ENCODE measurements at regions not wholly inside any gene's neighbourhood (a gene's known extent, or its start where the extent isn't known, plus 50 kb on each side); places are given as distances from the start of the nearest gene placed in this dataset.

DNA sequence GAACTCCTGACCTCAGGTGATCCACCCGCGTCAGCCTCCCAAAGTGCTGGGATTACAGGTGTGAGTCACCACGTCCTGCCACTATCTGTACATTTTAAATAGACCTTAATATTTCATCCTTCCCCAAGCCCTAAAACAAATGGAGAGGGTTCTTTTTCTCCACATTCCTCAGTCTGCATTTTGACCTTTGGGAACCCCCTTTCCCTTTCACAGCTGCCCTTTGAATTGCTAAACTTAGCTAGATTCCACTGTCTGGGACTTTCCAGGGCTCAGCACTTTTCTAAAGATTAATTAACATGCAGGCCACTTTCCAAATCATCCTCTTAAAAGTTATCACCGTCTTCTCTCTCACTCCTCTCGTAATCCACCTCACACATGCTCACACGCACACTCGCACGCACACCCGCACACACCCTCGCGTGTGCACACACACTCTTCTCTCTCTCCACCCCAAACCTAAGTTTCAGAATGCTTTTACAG is 124.2 kb downstream of the TMCO5A start:
- DNase-seq (ENCODE audit: low spot score in 2 of 2): no peak
- ATAC-seq (ENCODE audit: low read depth): no peak
- Mint-ChIP-seq H3K9me3 (no peaks in the 10 kb centered on the region), H3K4me3 (no peak overlapping the region), H3K36me3 (no peaks in the 10 kb centered on the region), H3K4me1 (peaks cover 3% of the 10 kb centered on the region), H3K27ac (no peak overlapping the region), H3K27me3 (peaks cover 9% of the 10 kb centered on the region)

DNA sequence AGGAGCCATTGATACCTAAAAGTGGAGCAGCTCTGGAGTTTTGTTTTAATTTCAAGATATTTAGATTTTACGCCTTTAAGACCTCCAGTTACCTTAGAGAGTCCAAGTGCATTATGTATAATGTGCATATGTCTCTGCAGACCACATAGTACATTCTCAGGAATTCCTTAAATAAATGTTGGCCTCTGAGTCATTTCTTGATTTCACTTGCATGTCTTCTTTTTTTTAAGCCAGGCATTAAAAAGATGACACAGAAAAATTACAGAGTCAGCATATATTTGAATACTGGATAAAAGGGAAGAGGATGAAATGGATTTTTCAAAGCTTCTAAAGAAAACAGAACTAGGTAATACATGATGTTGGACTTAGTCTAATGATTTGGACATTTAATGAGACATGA is 125.2 kb downstream of the TMCO5A start:
- Mint-ChIP-seq H3K4me1 (peaks cover 3% of the 10 kb centered on the region), H3K27ac (no peak overlapping the region), H3K27me3 (peaks cover 9% of the 10 kb centered on the region), H3K9me3 (no peaks in the 10 kb centered on the region), H3K4me3 (no peak overlapping the region), H3K36me3 (no peaks in the 10 kb centered on the region)
- no peak for DNase-seq (ENCODE audit: low spot score in 2 of 2)
- ATAC-seq (ENCODE audit: low read depth): no peak

DNA sequence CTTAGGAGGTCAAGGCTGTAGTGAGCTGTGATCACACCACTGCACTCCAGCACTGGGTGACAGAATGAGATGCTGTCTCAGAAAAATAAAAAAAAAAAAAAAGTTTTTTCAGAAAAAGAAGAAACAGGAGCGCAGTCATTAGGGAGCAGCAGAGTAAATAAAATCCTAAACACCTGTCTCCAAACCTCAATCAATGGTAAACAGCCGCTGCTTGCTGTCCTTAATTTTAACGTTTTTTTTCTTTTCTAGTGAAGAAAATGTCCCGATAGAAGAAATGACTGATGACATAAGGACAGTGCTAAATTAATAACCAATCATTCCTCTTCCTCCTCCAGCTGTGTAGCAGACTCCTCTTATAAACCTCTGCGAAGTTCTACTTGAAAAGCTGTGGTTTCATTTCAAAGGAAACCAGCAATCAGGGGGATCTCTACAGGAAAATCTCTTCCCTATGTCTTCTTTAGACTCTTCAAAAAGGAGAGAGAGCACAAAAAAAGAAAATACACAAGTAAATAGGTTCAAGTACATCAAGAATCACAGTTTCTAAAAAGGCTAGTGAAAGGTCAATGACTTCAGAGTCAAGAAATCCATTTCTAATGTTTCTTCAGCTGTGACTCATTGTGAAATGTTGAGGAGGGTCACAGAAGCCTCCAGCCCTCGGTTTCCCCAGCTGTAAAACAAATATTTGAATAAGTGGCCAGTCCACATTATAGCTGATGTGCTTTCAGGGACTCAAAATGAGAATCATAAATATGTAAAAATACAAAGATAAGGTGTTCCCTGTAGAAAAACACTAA is 127.6 kb downstream of the TMCO5A start:
- no peaks in the 10 kb centered on the region for H3K9me3 Mint-ChIP-seq
- no peak overlapping the region for H3K4me3 Mint-ChIP-seq
- peaks cover 11% of the 10 kb centered on the region for H3K27me3 Mint-ChIP-seq
- H3K27ac Mint-ChIP-seq: no peak overlapping the region
- ATAC-seq (ENCODE audit: low read depth) (no peak), DNase-seq (ENCODE audit: low spot score in 2 of 2) (no peak)
- H3K36me3 Mint-ChIP-seq: no peaks in the 10 kb centered on the region
- H3K4me1 Mint-ChIP-seq: peaks cover 3% of the 10 kb centered on the region

DNA sequence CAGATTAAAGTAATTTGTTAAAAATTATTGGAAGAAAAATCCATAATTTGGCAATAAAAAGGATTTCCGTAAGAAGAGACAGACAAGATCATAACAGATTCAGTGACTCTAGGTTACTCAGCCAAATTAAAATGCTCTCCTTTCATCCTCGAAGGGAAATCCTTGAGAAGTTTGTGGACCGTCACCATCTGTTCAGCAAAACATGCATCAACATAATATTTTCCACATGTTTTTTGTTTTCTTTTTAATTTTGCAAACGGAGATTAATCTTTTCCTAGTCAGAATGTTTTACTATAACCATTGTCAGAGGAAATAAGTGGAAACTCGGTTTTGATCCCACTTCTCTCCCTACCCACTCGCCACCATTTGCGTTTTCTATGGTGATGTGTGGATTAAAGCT is 128.3 kb downstream of the TMCO5A start:
- Mint-ChIP-seq H3K4me1 (peaks cover 3% of the 10 kb centered on the region), H3K27me3 (peaks cover 11% of the 10 kb centered on the region), H3K36me3 (no peaks in the 10 kb centered on the region), H3K4me3 (no peak overlapping the region), H3K27ac (no peak overlapping the region), H3K9me3 (no peaks in the 10 kb centered on the region)
- ATAC-seq (ENCODE audit: low read depth) (no peak), DNase-seq (ENCODE audit: low spot score in 2 of 2) (no peak)

DNA sequence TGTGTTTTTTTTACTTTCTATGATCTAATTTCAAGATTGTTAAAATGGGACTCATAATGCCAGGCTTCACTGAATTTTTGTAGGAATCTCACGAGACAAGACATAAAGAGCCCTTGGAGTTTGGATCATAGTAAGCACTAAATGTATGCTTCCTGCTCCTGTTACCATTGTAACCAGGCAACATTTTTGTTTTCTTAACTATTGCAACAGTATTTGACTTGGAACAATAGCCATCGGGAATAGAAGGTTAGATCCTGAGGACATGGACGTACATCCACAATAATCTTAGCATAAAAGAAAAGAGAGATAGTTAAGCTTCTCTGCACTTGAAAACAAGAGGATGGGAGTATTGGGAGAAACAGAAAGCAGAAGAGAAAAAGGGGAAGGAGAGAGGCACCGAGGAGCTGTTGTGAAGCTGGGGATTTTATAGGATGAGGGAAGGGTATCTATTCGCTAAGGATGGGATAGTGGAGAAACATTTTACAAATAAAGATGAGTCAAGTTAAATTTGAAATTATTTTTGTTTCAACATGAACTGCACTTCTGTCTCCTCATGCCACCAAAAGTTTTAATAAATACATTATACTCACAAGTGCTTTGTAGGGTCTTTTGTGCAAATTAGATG is 131.4 kb downstream of the TMCO5A start:
- Mint-ChIP-seq H3K27me3 (peaks cover 4% of the 10 kb centered on the region), H3K4me1 (no peaks in the 10 kb centered on the region), H3K27ac (no peak overlapping the region), H3K36me3 (no peaks in the 10 kb centered on the region), H3K4me3 (no peak overlapping the region), H3K9me3 (no peaks in the 10 kb centered on the region)
- DNase-seq (ENCODE audit: low spot score in 2 of 2): no peak
- no peak for ATAC-seq (ENCODE audit: low read depth)

DNA sequence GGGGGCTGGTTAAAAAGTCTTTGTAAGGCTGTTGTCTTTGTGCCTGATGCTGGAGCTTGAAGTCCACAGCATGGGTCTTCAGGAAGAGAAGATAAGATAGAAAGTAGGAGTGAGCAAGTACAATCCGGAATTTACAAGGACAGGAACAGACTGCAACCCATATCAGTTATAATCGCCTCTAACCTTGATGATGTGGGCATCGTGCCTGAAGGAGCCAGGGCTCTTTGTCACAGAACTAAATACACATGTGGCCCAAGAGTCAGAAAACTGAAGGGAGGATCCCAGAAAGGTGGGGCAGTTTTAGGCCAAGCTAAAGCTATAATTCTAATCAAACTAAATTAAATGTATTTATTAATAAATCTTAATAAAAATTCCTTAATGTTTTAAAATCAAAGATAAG is 132.2 kb downstream of the TMCO5A start:
- no peak overlapping the region for H3K27ac Mint-ChIP-seq
- no peaks in the 10 kb centered on the region for H3K4me1 Mint-ChIP-seq
- no peak overlapping the region for H3K4me3 Mint-ChIP-seq
- H3K36me3 Mint-ChIP-seq: no peaks in the 10 kb centered on the region
- DNase-seq (ENCODE audit: low spot score in 2 of 2) (no peak), ATAC-seq (ENCODE audit: low read depth) (no peak)
- H3K9me3 Mint-ChIP-seq: no peaks in the 10 kb centered on the region
- peaks cover 4% of the 10 kb centered on the region for H3K27me3 Mint-ChIP-seq

DNA sequence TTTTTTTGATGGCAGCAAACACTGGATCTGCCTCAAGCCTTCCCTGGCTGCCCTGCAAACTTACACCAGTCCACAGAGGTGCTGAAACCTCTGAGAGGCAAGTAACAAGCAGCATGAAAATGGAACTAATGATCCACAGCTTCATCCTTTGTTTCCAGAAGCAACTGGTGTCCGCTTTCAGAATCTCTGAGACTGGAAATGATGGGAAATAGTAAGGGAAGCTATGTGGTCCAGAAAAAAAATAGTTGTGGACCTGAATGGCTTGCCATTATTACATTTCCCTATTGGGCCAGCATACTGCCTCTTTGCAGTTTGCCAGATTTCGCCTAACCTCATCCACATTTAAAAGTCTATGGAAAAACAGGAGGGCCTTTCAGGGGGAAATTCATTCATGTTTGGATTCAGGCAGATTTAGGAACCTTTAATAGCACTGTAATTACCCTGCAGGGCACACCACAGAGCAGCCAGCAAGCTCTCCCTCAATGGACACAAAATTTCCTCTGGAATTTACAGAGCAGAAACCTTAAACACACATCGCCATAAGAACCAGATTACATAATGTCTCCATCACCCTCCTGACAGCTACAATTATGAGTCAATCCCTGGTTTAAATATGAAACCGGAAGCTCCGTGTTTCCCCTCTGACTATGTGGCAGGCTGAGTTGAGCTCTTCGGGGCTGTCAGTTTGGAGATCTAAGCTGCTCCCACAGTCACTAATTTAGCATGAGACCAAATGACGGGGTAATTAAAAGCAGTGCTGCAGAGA is 134.4 kb downstream of the TMCO5A start:
- DNase-seq (ENCODE audit: low spot score in 2 of 2) (no peak), ATAC-seq (ENCODE audit: low read depth) (no peak)
- Mint-ChIP-seq H3K9me3 (no peaks in the 10 kb centered on the region), H3K4me1 (peaks cover 8% of the 10 kb centered on the region), H3K27ac (no peak overlapping the region), H3K36me3 (no peaks in the 10 kb centered on the region), H3K4me3 (no peak overlapping the region), H3K27me3 (peaks cover 2% of the 10 kb centered on the region)

DNA sequence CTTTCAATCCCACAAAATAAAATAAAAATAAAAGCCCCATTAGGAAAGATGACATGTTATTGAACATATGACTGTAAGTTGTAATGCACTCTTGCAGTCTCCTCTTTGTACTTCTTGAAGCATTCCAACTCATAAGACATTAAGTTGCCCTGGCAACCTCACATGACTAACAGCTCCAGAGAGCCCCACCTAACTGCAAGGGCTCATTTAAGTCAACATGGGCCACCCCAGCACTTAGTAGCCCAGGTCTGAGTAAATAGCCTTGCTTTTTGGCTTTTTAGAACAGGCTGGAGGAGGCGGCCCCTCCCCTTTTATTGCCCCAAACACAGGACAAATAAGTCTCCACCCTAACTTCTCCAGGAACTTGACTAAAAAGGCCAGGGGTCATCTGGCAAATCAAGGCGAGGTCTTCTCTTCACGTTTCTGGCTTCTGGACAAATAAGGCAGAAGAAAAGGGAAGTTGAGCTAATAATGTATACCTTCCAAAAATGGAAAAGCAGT is 135.1 kb downstream of the TMCO5A start:
- no peak for DNase-seq (ENCODE audit: low spot score in 2 of 2)
- no peak for ATAC-seq (ENCODE audit: low read depth)
- no peaks in the 10 kb centered on the region for H3K9me3 Mint-ChIP-seq
- peaks cover 2% of the 10 kb centered on the region for H3K27me3 Mint-ChIP-seq
- H3K27ac Mint-ChIP-seq: no peak overlapping the region
- H3K4me1 Mint-ChIP-seq: peaks cover 8% of the 10 kb centered on the region
- no peak overlapping the region for H3K4me3 Mint-ChIP-seq
- H3K36me3 Mint-ChIP-seq: no peaks in the 10 kb centered on the region

DNA sequence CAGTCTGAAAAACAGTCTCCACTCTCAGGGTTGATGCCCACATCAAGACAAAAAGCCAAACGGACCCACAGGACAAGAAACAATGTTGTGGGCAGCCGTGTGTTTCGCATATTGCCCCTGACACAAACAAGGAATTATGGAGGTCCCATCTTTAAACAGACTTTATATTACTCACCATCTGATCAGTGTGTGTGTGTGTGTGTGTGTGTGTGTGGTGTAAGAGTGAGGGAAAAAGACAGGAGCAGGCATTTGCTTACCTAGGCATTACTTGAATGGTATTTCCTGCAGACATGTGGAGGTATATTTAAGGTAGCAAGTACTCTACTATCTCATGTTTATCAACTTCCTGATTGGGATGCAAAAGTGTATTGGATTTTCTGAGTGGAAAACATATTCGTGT is 136.3 kb downstream of the TMCO5A start:
- no peak overlapping the region for H3K4me3 Mint-ChIP-seq
- no peak overlapping the region for H3K27ac Mint-ChIP-seq
- H3K36me3 Mint-ChIP-seq: no peaks in the 10 kb centered on the region
- peaks cover 2% of the 10 kb centered on the region for H3K27me3 Mint-ChIP-seq
- DNase-seq (ENCODE audit: low spot score in 2 of 2) (no peak), ATAC-seq (ENCODE audit: low read depth) (no peak)
- peaks cover 12% of the 10 kb centered on the region for H3K4me1 Mint-ChIP-seq
- no peaks in the 10 kb centered on the region for H3K9me3 Mint-ChIP-seq

DNA sequence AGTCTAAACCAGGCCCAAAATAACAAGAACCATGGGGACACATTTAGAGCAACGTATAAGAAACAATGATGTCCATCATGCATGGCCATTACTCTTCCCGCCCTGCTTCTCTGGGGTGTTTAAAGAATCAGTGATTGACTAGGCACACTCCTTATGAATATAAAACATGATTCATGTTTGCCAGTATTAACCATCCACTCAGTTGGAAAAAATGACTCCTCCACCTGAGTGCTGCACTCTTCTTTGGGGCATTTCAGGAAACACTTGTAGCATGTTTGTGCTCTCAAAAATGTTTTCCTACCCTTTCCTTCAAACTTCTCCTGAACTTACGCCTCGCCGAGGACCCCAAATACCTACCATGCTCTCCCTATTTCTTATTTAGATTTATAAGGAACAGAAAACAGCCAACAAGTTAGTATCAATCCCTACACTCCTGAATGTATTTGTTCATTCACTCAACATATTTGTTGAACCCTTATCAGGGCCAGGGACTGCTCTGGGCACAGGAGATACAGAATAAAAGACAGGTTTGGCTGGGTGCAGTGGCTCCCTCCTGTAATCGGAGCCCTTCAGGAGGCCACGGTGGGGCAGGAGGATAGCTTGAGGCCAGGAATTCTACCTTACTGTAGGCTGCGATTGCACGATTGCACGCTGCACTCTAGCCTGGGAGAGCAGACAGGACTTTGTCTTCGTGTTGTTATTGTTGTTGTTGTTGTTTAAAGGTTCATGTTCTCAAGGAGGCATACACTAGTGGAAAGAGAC is 137.0 kb downstream of the TMCO5A start:
- no peaks in the 10 kb centered on the region for H3K9me3 Mint-ChIP-seq
- DNase-seq (ENCODE audit: low spot score in 2 of 2) (no peak), ATAC-seq (ENCODE audit: low read depth) (no peak)
- no peaks in the 10 kb centered on the region for H3K27me3 Mint-ChIP-seq
- H3K36me3 Mint-ChIP-seq: no peaks in the 10 kb centered on the region
- H3K4me3 Mint-ChIP-seq: peak overlapping the region; percentile 83
- peaks cover 16% of the 10 kb centered on the region for H3K4me1 Mint-ChIP-seq
- H3K27ac Mint-ChIP-seq: no peak overlapping the region

DNA sequence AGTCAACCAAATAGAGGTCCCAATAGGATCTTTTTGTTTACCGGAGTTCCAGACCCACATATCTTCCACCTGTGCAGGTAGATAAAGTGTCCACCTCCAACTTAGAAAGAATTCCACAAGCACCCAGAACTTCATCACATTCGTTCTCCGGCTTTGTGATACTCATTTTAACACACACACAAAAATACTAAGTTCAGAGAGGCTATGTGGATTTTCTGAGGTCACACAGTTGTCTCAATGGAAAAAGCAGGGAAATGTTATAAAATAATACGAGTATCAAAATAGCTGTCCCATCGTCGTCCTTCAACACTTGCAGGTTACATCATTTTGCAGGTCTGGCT is 137.5 kb downstream of the TMCO5A start:
- Mint-ChIP-seq H3K4me1 (peaks cover 21% of the 10 kb centered on the region), H3K9me3 (no peaks in the 10 kb centered on the region), H3K36me3 (no peaks in the 10 kb centered on the region), H3K27ac (no peak overlapping the region), H3K27me3 (no peaks in the 10 kb centered on the region), H3K4me3 (peak overlapping the region; percentile 83)
- ATAC-seq (ENCODE audit: low read depth) (no peak), DNase-seq (ENCODE audit: low spot score in 2 of 2) (no peak)

DNA sequence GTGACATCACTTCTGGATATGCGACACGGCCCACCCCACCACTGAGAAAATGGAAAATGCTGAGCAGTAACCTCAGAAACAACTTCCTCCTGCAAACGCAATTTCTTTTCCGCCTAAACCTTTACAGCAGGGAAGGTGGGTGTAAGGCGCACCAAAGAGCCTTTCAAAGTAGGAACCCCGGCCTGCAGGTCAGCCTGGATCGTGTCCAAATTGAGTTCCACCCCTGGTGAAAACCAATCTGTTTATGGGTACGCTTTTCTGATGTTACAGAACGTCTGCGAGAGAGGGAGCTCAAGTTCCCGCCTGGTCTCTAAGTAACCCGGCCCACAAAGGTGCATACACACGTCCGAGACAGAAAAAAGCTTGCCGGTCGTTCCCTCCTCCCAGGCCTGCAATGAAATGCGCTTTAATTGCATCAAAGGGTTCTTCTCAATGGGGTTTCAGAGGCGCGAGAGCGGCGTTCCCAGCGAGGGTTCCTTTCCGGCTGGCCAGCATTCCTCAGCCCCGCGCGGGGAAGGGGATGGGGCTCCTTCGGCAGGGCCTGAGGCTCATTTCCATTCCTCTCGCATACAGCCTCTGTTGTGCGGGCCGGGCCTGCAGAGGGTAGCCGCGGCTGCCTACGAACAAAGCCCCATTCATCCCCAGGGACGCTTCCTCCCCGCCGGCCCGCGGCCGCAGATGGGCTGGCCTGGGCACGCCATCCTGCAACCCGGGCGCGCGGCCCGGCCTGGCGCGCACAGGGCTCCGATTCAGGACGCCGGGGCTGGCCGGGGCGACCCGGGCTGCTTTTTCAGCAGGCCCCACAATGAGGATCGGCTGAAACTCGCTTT is 138.1 kb downstream of the TMCO5A start:
- Mint-ChIP-seq H3K27me3 (no peaks in the 10 kb centered on the region), H3K9me3 (no peaks in the 10 kb centered on the region), H3K27ac (no peak overlapping the region), H3K4me3 (peak overlapping the region; percentile 83), H3K4me1 (peaks cover 25% of the 10 kb centered on the region), H3K36me3 (no peaks in the 10 kb centered on the region)
- ATAC-seq (ENCODE audit: low read depth) (peak; percentile 79), DNase-seq (ENCODE audit: low spot score in 2 of 2) (peak; percentile 25 to 34)

Data from memory B cell (primary cell).